Aorta (tissue), 5 donors: ENCODE measurements at regions not wholly inside any gene's neighbourhood (a gene's known extent, or its start where the extent isn't known, plus 50 kb on each side); places are given as distances from the start of the nearest gene placed in this dataset.

Source experiments
- ATAC-seq: fragments of 200-7000 bp; cut with Tn5 transposase; one replicate; pipeline ENCODE4 v1.9.1; 2022; ENCODE audit warnings: moderate library complexity; ENCODE audit not compliant: low FRiP score
- DNase-seq, 2 donors: peaks; one replicate each; pipeline ENCODE4 v3.0.0-alpha.2; 2020
- H3K27ac ChIP-seq, 2 donors: one replicate each; pipeline ENCODE4 v1.5.1; 2013; ENCODE audit warnings: low read length in 2 of 2, mild to moderate bottlenecking in 2 of 2, moderate library complexity in 2 of 2, control low read depth in 1 of 2, inconsistent platforms in 1 of 2, low read depth in 1 of 2
- H3K27me3 ChIP-seq, 2 donors: one replicate each; pipeline ENCODE4 v1.6.1; 2013; ENCODE audit warnings: control low read depth in 1 of 2, low read length in 1 of 2, mild to moderate bottlenecking in 1 of 2, moderate library complexity in 1 of 2; ENCODE audit not compliant: insufficient read depth in 2 of 2, control insufficient read depth in 1 of 2
- H3K36me3 ChIP-seq, 2 donors: one replicate each; pipeline ENCODE4 v1.6.1; 2013; ENCODE audit warnings: control low read depth in 1 of 2, low read length in 1 of 2, mild to moderate bottlenecking in 1 of 2; ENCODE audit not compliant: insufficient read depth in 2 of 2, control insufficient read depth in 1 of 2
- H3K4me1 ChIP-seq, 2 donors: one replicate each; pipeline ENCODE4 v1.6.1; 2013; ENCODE audit warnings: low read length in 2 of 2, control low read depth in 1 of 2, mild to moderate bottlenecking in 1 of 2, moderate library complexity in 1 of 2; ENCODE audit not compliant: insufficient read depth in 2 of 2, control insufficient read depth in 1 of 2
- H3K4me3 ChIP-seq, 2 donors: one replicate each; pipeline ENCODE4 v1.5.1; 2013; ENCODE audit warnings: low read length in 2 of 2, control low read depth in 1 of 2, mild to moderate bottlenecking in 1 of 2
- H3K9me3 ChIP-seq: one replicate; pipeline ENCODE4 v1.6.1; 2013; ENCODE audit warnings: mild to moderate bottlenecking, low read length; ENCODE audit not compliant: control insufficient read depth
- WGBS, 2 donors: extraction: QIAGEN DNeasy Blood & Tissue Kit; methylation state at CpG; one replicate each; pipeline ENCODE4 v1.1.7; 2013; 5-methylcytosine and 5-hydroxymethylcytosine counted together
- intact Hi-C, 2 donors: fragments of 100-400 bp; cut with DNase I; formaldehyde crosslinking; loops; one replicate each; pipeline versions ENCODE4 v1.14.2 to v1.15.0; 2022
- donor health status: healthy with polysubstance abuse.
- donor health status: Bipolar disorder and iron deficiency.
- donor health status: DM: no; HTN: no; CAD: no.
- donor health status: DM: no; HTN: no; CAD: no.
- donor health status: DM: yes; HTN: yes; CAD: no.

- Histone ChIP-seq H3K27me3 (no peaks in the 10 kb centered on the region), H3K27ac (no peak overlapping the region), H3K4me1 (no peaks in the 10 kb centered on the region), H3K9me3 (no peaks in the 10 kb centered on the region), H3K36me3 (no peaks in the 10 kb centered on the region), H3K4me3 (no peak overlapping the region)
- DNase-seq (no peak), ATAC-seq (no peak)
- intact Hi-C loops = no loop called here
- 91 to 92% methylated on average over 1 of the region's 1 CpG for WGBS, 2 donors
Measured at GRCh38 chr11:79522626-79523025, 81.8 kb upstream of the TENM4 start.

GRCh38 chr11:79520086-79520485 lies 79.3 kb upstream of the TENM4 start:
- intact Hi-C loops = no loop called here
- WGBS, 2 donors = 90 to 93% methylated on average over 5 of the region's 5 CpGs
- ATAC-seq = no peak

GRCh38 chr11:79515781-79516180 lies 75.0 kb upstream of the TENM4 start:
- Histone ChIP-seq H3K9me3 (peaks cover 6% of the 10 kb centered on the region), H3K36me3 (no peaks in the 10 kb centered on the region), H3K27ac (no peak overlapping the region), H3K4me1 (no peaks in the 10 kb centered on the region), H3K4me3 (no peak overlapping the region), H3K27me3 (no peaks in the 10 kb centered on the region)
- intact Hi-C loops = no loop called here
- ATAC-seq (no peak), DNase-seq (no peak)
- WGBS, 2 donors = 50 to 52% methylated on average over 1 of the region's 1 CpG

More at GRCh38 chr11:79520086-79520485, 79.3 kb upstream of the TENM4 start:
- Histone ChIP-seq H3K36me3 (no peaks in the 10 kb centered on the region), H3K27me3 (no peaks in the 10 kb centered on the region), H3K27ac (no peak overlapping the region), H3K4me1 (no peaks in the 10 kb centered on the region), H3K9me3 (no peaks in the 10 kb centered on the region), H3K4me3 (no peak overlapping the region)
- no peak for DNase-seq

- ATAC-seq (no peak), DNase-seq (no peak)
- no peak overlapping the region for H3K27ac ChIP-seq
- intact Hi-C loops = no loop called here
- no peaks in the 10 kb centered on the region for H3K4me1 ChIP-seq
- H3K27me3 ChIP-seq = no peaks in the 10 kb centered on the region
- peaks cover 6% of the 10 kb centered on the region for H3K9me3 ChIP-seq
- WGBS, 2 donors = 90 to 95% methylated on average over 2 of the region's 2 CpGs
- no peaks in the 10 kb centered on the region for H3K36me3 ChIP-seq
- no peak overlapping the region for H3K4me3 ChIP-seq
Measured at GRCh38 chr11:79514695-79515094, 73.9 kb upstream of the TENM4 start.

- Histone ChIP-seq H3K4me3 (no peak overlapping the region), H3K4me1 (no peaks in the 10 kb centered on the region), H3K36me3 (no peaks in the 10 kb centered on the region), H3K27me3 (no peaks in the 10 kb centered on the region), H3K9me3 (peaks cover 6% of the 10 kb centered on the region), H3K27ac (no peak overlapping the region)
- intact Hi-C loops = no loop called here
- WGBS, 2 donors = 67 to 72% methylated on average over 4 of the region's 4 CpGs
- DNase-seq = no peak
- ATAC-seq = no peak
Measured at GRCh38 chr11:79514290-79514689, 73.5 kb upstream of the TENM4 start.

- Histone ChIP-seq H3K4me3 (no peak overlapping the region), H3K4me1 (no peaks in the 10 kb centered on the region), H3K36me3 (no peaks in the 10 kb centered on the region), H3K27ac (no peak overlapping the region), H3K9me3 (peaks cover 6% of the 10 kb centered on the region), H3K27me3 (no peaks in the 10 kb centered on the region)
- DNase-seq (no peak), ATAC-seq (no peak)
- 69 to 83% methylated on average over 4 of the region's 4 CpGs for WGBS, 2 donors
- intact Hi-C loops = no loop called here
Measured at GRCh38 chr11:79512706-79513469, 72.1 kb upstream of the TENM4 start.

- 79 to 92% methylated on average over 9 of the region's 9 CpGs for WGBS, 2 donors
- Histone ChIP-seq H3K27ac (no peak overlapping the region), H3K36me3 (no peaks in the 10 kb centered on the region), H3K27me3 (no peaks in the 10 kb centered on the region), H3K9me3 (peaks cover 6% of the 10 kb centered on the region), H3K4me1 (no peaks in the 10 kb centered on the region), H3K4me3 (no peak overlapping the region)
- intact Hi-C loops = no loop called here
- ATAC-seq (no peak), DNase-seq (no peak)
Measured at GRCh38 chr11:79510960-79511359, 70.1 kb upstream of the TENM4 start.

GRCh38 chr11:79508461-79508860 lies 67.6 kb upstream of the TENM4 start:
- no peaks in the 10 kb centered on the region for H3K9me3 ChIP-seq
- ATAC-seq (no peak), DNase-seq (no peak)
- no peak overlapping the region for H3K4me3 ChIP-seq
- intact Hi-C loops = no loop called here
- no peaks in the 10 kb centered on the region for H3K27me3 ChIP-seq
- WGBS, 2 donors = 4 to 8% methylated on average over 3 of the region's 3 CpGs
- no peaks in the 10 kb centered on the region for H3K4me1 ChIP-seq
- H3K27ac ChIP-seq = no peak overlapping the region
- no peaks in the 10 kb centered on the region for H3K36me3 ChIP-seq

- Histone ChIP-seq H3K27me3 (no peaks in the 10 kb centered on the region), H3K4me3 (no peak overlapping the region), H3K27ac (no peak overlapping the region), H3K4me1 (no peaks in the 10 kb centered on the region), H3K9me3 (no peaks in the 10 kb centered on the region), H3K36me3 (no peaks in the 10 kb centered on the region)
- ATAC-seq (no peak), DNase-seq (no peak)
- WGBS, 2 donors = 89 to 92% methylated on average over 7 of the region's 7 CpGs
- intact Hi-C loops = no loop called here
Measured at GRCh38 chr11:79507706-79508105, 66.9 kb upstream of the TENM4 start.
